Occipital lobe (tissue), 1 donor: ENCODE measurements at regions not wholly inside any gene's neighbourhood (a gene's known extent, or its start where the extent isn't known, plus 50 kb on each side); places are given as distances from the start of the nearest gene placed in this dataset.
"Not testable (repeated sequence)": the region's sequence is repeated elsewhere in the genome, so short reads cannot be mapped to it uniquely, and the experiment has no call there.

Experiments used
- DNase-seq: peaks from one replicate; lab custom pipeline; 2025; lab: John Stamatoyannopoulos, UW

GRCh38 chr12:97616946-97617345 is 154.3 kb downstream of the RMST start:
- DNase-seq = no peak

GRCh38 chr12:97628962-97629361 is 166.4 kb downstream of the RMST start:
- DNase-seq = no peak

GRCh38 chr12:97629382-97629781 is 166.8 kb downstream of the RMST start:
- no peak for DNase-seq

- no peak for DNase-seq
Measured at GRCh38 chr12:97630356-97630755, 167.8 kb downstream of the RMST start.

GRCh38 chr12:97630875-97631274 is 168.3 kb downstream of the RMST start:
- no peak for DNase-seq

- DNase-seq = no peak
Measured at GRCh38 chr12:97637770-97638169, 175.2 kb downstream of the RMST start.

- no peak for DNase-seq
Measured at GRCh38 chr12:97638739-97639138, 176.1 kb downstream of the RMST start.

GRCh38 chr12:97639702-97640101 is 177.1 kb downstream of the RMST start:
- DNase-seq = no peak

GRCh38 chr12:97640826-97641225 is 178.2 kb downstream of the RMST start:
- no peak for DNase-seq

- DNase-seq = peak; percentile 3
Measured at GRCh38 chr12:97642911-97643310, 180.3 kb downstream of the RMST start.

- no peak for DNase-seq
Measured at GRCh38 chr12:97643924-97644323, 181.3 kb downstream of the RMST start.

GRCh38 chr12:97645726-97646125 is 183.1 kb downstream of the RMST start:
- no peak for DNase-seq

GRCh38 chr12:97647142-97647541 is 184.5 kb downstream of the RMST start:
- no peak for DNase-seq

- no peak for DNase-seq
Measured at GRCh38 chr12:97650242-97650641, 187.6 kb downstream of the RMST start.

- not testable (repeated sequence) for DNase-seq
Measured at GRCh38 chr12:97656548-97656947, 193.9 kb downstream of the RMST start.

- DNase-seq = no peak
Measured at GRCh38 chr12:97659117-97659880, 196.7 kb downstream of the RMST start.

- no peak for DNase-seq
Measured at GRCh38 chr12:97666263-97666662, 203.7 kb downstream of the RMST start.

GRCh38 chr12:97672870-97673269 is 210.3 kb downstream of the RMST start:
- DNase-seq = no peak

GRCh38 chr12:97680751-97681150 is 218.1 kb downstream of the RMST start:
- DNase-seq = no peak

GRCh38 chr12:97681612-97682504 is 219.3 kb downstream of the RMST start:
- no peak for DNase-seq

GRCh38 chr12:97685360-97685759 is 222.8 kb downstream of the RMST start:
- DNase-seq = no peak

GRCh38 chr12:97701901-97702300 is 239.3 kb downstream of the RMST start:
- no peak for DNase-seq

GRCh38 chr12:97711392-97711791 is 248.8 kb downstream of the RMST start:
- DNase-seq = no peak
